HG02763 (cell line): ENCODE measurements at regions not wholly inside any gene's neighbourhood (a gene's known extent, or its start where the extent isn't known, plus 50 kb on each side); places are given as distances from the start of the nearest gene placed in this dataset.

Experiments
- ATAC-seq: cut with Tn5 transposase; IDR thresholded peaks from one replicate; pipeline ENCODE4 v1.9.1; 2021; ENCODE audit warnings: mild to moderate bottlenecking, moderate library complexity; ENCODE audit not compliant: unreplicated experiment

- no peak for ATAC-seq
Measured at GRCh38 chr5:52491818-52492217, 295.9 kb upstream of the ITGA1 start.

- ATAC-seq: no peak
Measured at GRCh38 chr5:52497133-52497693, 290.5 kb upstream of the ITGA1 start.

DNA sequence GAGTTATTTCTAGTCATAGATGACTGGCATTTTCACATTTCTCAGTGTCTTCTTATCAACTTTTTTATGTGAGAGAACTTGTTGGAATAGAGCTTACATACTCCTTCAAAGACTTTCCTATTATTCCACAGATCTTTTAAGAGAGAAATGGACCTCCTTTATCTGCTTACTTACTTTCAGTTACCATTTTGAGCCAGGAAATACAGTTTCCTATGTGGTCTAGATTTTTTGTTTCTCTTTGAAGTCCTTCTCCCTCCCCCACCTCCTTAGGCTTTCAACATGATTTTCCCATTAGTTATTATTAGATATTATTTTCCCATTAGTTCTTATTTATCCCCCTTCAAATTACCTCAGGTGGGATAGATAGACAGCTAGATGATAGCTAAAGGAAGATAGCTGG lies 289.1 kb upstream of the ITGA1 start:
- ATAC-seq: no peak

DNA sequence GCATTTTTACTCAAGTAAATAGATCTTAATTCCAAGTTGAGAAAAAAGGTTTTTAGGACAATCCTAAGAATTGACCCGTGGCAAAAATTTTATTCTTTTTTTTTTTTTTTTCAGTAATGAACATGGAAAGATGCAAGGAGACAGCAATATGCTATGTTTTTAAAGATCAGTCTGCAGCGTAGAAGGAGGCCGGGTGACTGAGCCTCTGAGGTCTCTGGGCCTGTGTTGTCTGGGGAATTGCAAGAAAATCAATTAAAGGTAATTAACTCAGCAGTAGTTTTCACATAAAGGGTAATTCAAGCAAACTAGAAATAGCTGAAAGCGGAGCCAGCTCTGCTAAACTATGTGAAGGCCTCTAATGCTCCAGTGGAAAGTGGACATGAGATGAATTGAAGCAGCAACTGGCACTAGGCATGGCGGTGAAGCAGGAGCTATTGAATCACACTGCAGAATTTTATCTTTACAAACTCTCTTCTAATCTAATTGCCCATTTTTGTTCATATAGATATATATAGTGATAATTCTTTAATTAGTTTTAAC lies 285.2 kb upstream of the ITGA1 start:
- no peak for ATAC-seq

GRCh38 chr5:52504584-52505240 lies 283.0 kb upstream of the ITGA1 start:
- no peak for ATAC-seq

DNA sequence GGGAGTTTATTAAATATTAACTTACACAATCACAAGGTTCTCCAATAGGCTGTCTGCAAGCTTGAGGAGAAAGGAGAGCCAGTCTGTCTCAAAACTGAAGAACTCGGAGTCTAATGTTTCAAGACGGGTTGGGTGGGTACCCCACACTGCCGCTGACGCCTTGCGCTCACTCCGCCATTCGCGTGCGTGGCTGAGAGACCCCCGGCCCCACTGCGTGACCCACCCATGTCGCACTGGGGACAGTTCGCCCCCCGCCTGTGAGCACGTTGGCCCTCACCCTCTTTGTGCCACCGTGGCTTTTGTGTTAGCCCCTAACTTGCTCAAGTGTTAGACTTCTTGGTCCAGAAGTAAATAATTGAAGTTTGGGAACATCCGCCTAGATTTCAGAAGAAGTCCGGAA lies 270.0 kb upstream of the ITGA1 start:
- no peak for ATAC-seq

DNA sequence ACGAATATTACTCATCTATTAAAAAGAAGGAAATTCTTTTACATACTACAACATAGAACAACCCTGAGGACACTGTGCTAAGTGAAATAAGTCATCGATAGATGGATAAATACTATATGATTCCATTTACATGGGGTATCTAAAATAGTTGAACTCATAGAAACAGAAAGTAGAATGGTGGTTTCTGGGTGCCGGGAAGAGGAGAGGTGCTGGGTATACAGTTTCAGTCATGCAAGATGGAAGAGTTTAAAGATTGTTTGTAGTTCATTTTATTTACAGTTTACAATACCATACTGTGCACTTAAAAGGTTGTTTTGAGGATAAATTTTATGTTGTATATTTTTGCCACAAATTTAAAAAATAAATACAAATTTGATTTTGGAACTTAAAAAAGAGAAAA lies 267.5 kb upstream of the ITGA1 start:
- no peak for ATAC-seq

GRCh38 chr5:52521236-52521635 lies 266.5 kb upstream of the ITGA1 start:
- no peak for ATAC-seq

DNA sequence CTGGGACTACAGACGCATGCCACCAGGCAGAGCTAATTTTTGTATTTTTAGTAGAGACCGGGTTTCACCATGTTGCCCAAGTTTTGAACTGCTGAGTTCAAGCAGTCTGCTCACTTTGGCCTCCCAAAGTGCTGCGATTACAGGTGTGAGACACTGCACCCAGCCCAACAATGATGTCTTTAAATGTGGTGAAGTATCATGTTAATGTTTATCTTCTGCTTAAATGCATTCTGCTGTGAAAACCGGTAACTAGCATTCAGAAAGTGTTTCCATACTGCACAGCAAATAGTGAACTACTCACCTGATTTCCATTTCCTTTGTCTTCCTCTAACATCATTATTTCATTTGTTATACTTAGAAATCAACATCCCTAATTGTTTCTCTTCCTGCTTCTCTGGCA lies 264.0 kb upstream of the ITGA1 start:
- ATAC-seq: no peak

DNA sequence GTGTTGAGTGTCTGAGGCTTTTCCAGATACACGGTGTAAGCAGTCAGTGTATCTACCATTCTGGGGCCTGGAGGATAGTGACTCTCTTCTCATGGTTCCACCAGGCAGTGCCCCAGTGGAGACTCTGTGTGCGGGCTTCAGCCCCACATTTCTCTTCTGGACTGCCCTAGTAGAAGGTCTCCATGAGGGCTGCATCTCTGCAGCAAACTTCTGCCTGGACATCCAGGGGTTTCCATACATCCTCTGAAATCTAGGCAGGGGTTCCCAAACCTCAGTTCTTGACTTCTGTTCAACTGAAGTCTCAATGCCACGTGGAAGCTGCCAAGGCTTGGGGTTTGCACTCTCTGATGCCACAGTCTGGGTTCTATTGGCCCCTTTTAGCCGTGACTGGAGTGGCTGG lies 256.6 kb upstream of the ITGA1 start:
- no peak for ATAC-seq

- no peak for ATAC-seq
Measured at GRCh38 chr5:52543594-52543993, 244.1 kb upstream of the ITGA1 start.

DNA sequence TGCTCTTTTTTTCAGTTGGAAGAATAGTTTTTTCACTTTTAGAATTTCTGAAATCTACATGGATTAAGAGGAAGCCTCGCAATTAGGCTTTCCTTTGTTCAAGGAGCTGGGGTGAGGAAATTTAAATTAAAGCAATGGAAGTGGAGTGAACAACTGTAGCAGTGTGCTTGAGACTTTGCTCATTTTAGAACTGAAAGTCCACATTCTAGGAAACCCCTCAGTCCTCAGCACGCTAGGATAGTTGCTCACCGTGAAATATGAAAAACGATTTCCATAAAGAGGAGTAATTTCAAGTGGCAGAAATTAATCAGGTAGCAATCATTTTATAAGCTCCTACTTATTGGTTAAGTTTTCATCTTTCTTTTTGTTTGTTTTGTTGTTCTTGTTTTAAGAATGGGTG lies 243.0 kb upstream of the ITGA1 start:
- no peak for ATAC-seq

DNA sequence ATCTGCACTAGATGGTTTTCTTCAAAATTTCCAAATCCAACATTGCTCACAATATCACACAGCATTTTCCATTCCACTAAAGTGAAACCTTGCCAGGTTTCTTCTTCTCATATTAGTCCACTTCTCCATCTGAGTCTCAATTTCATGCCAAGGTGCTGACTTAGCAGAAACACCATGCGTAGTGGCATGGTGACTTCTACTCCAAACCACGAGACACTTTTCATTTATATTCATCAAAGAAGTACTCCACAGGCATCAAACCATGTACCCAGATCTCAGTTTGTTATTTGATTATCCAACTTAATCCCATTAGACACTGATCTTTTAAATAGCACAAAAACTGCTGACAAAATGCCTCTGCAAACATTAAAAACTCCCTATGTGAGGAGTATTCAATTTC lies 233.4 kb upstream of the ITGA1 start:
- ATAC-seq: no peak

- no peak for ATAC-seq
Measured at GRCh38 chr5:52560366-52560765, 227.3 kb upstream of the ITGA1 start.

- no peak for ATAC-seq
Measured at GRCh38 chr5:52562473-52562872, 225.2 kb upstream of the ITGA1 start.

GRCh38 chr5:52564587-52564986 lies 223.1 kb upstream of the ITGA1 start:
- no peak for ATAC-seq

DNA sequence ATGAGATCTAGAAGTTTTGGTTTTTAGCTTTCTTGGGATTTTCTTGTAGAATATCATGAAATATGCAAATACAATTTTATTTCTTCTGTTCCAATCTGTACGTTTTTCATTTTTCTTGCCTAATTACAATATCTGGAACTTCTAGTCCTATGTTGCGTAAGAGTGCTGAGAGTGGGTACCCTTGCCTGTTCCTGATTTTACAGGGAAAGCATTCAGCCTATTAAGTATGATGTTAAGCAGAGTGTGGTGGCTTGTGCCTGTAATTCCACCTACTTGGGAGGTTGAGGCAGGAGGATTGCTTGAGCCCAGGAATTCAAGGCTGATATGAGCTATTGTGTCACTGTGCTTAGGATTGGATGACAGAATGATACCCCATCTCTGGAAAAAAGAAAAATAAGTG lies 210.2 kb upstream of the ITGA1 start:
- no peak for ATAC-seq

GRCh38 chr5:52579391-52579790 lies 208.3 kb upstream of the ITGA1 start:
- ATAC-seq: no peak

DNA sequence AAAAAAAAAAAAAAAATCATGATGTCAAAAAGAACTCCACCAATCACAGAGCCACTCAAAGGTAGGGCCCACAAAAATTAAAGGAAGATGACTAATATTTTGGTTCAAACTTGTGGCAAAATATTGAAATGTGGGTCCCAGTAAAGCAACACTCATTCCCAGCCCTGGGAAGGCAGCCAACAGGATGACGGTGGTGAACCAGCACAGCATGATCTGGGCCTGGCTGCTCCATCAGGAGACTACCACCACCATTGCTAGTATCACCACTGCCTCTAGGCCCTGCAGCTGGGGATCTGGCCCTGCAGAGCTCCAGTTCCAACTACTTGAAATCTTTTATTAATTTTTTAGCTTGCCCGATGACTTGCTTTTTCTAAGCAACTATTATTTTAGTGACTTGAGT lies 206.8 kb upstream of the ITGA1 start:
- ATAC-seq: no peak

GRCh38 chr5:52582313-52582712 lies 205.4 kb upstream of the ITGA1 start:
- no peak for ATAC-seq

DNA sequence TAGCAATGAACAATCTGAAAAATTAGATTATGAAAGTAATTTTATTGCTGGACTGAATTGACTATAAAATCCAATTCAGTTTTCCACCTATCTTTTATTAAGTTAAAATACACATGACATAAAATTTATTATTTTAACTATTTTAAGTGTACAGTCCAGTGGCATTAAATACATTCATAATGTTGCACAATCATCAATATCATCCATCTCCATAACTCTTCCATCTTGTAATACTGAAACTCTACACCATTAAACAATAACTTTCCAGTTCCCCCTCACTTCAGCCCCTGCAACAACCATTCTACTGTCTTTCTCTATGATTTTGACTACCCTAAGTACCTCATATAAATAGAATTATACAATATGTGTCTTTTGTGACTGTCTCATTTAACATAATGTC lies 200.6 kb upstream of the ITGA1 start:
- ATAC-seq: no peak

- ATAC-seq: no peak
Measured at GRCh38 chr5:52597625-52598024, 190.1 kb upstream of the ITGA1 start.

DNA sequence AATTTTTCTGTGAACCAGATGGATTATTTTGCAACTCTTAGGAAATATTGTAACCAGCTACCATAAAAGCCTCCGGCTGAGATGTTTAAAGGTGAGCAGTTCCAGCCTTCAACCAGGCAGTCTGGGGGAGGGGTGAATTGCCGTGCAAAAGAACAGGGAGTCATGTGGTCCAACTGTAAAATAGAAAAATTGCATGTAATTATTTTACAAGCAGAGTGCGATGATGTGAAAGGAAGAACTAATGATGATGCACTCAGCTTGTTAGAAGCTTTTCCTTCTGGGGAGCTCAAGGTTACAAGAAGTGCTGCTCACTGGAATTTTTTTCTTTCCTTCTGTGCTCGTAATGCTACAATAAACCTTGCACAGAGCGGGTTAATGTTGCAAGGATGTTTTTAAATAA lies 188.7 kb upstream of the ITGA1 start:
- ATAC-seq: no peak
